ENCODE measurements at regions not wholly inside any gene's neighbourhood (a gene's known extent, or its start where the extent isn't known, plus 50 kb on each side); places are given as distances from the start of the nearest gene placed in this dataset.

DNA sequence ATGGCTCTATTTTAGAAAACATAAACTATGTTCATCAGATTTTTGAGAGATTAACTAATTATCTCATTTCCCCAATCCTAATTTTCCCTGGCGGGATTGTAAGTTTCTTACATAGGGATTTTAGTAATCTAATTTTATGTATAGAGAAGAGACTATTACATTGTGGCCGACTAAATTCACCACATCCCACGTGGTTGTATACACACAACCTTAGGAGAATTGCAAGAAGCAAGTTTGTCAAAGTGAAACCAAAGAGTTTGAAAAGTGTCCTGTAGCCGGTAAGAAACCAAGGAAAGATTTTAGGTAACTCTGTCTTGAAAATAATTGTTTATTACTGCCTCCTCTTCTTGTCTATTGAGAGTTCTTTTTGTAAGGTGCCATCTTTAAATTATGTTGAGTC is 550.6 kb downstream of the LTN1 start:
- TF ChIP-seq, protein P1, sequence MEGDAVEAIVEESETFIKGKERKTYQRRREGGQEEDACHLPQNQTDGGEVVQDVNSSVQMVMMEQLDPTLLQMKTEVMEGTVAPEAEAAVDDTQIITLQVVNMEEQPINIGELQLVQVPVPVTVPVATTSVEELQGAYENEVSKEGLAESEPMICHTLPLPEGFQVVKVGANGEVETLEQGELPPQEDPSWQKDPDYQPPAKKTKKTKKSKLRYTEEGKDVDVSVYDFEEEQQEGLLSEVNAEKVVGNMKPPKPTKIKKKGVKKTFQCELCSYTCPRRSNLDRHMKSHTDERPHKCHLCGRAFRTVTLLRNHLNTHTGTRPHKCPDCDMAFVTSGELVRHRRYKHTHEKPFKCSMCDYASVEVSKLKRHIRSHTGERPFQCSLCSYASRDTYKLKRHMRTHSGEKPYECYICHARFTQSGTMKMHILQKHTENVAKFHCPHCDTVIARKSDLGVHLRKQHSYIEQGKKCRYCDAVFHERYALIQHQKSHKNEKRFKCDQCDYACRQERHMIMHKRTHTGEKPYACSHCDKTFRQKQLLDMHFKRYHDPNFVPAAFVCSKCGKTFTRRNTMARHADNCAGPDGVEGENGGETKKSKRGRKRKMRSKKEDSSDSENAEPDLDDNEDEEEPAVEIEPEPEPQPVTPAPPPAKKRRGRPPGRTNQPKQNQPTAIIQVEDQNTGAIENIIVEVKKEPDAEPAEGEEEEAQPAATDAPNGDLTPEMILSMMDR (IDR thresholded peaks at IDR 0.05), result no peak
- TF ChIP-seq EZH2 (IDR thresholded peaks at IDR 0.05) (no peak), EZH2phosphoT487 (IDR thresholded peaks at IDR 0.05) (no peak)
